Heart left ventricle (tissue), 16 donors: ENCODE measurements at regions not wholly inside any gene's neighbourhood (a gene's known extent, or its start where the extent isn't known, plus 50 kb on each side); places are given as distances from the start of the nearest gene placed in this dataset.

ENCODE experiments used
- ATAC-seq, 4 donors: fragments of 200-7000 bp; cut with Tn5 transposase; one replicate each; pipeline ENCODE4 v1.9.1; 2020 to 2022; ENCODE audit warnings: moderate library complexity in 4 of 4, mild to moderate bottlenecking in 3 of 4, moderate number of reproducible peaks in 1 of 4
- DNase-seq, 5 donors: peaks; one replicate each; pipeline ENCODE4 v3.0.0-alpha.2; 2020
- H3K27ac ChIP-seq, 12 donors: fragments of 200-600 bp; sonication (generic) in 4 of 12; one replicate each; pipeline versions ENCODE4 v1.5.0 to v1.8.0; 2016 to 2022; ENCODE audit warnings: mild to moderate bottlenecking in 2 of 12
- H3K27me3 ChIP-seq, 9 donors: fragments of 200-600 bp; sonication (generic) in 2 of 9; one replicate each; pipeline versions ENCODE4 v1.5.1 to v1.8.0; 2016 to 2022; ENCODE audit warnings: mild to moderate bottlenecking in 3 of 9
- H3K36me3 ChIP-seq, 9 donors: fragments of 200-600 bp; sonication (generic) in 2 of 9; one replicate each; pipeline versions ENCODE4 v1.5.0 to v1.8.0; 2018 to 2022; ENCODE audit warnings: mild to moderate bottlenecking in 2 of 9
- H3K4me1 ChIP-seq, 12 donors: fragments of 200-600 bp; sonication (generic) in 4 of 12; one replicate each; pipeline versions ENCODE4 v1.5.0 to v1.8.0; 2016 to 2022; ENCODE audit warnings: mild to moderate bottlenecking in 3 of 12
- H3K4me3 ChIP-seq, 12 donors: fragments of 200-600 bp; sonication (generic) in 4 of 12; one replicate each; pipeline versions ENCODE4 v1.5.0 to v1.8.0; 2017 to 2022; ENCODE audit warnings: mild to moderate bottlenecking in 9 of 12, moderate library complexity in 4 of 12
- H3K9me3 ChIP-seq, 12 donors: fragments of 200-600 bp; sonication (generic) in 4 of 12; one replicate each; pipeline versions ENCODE4 v1.5.0 to v1.8.0; 2016 to 2022; ENCODE audit warnings: mild to moderate bottlenecking in 1 of 12
- POLR2A ChIP-seq, 2 donors: fragments of 450-650 bp; IDR thresholded peaks; one replicate each; pipeline ENCODE4 v1.6.1; 2017; ENCODE audit warnings: antibody characterized with exemption in 2 of 2, mild to moderate bottlenecking in 2 of 2, moderate library complexity in 2 of 2
- WGBS, 4 donors: extraction: QIAGEN DNeasy Blood & Tissue Kit in 2 of 4; methylation state at CpG; one replicate each; pipeline versions ENCODE4 v1.1.5 to v1.1.7; 2013 to 2018; 5-methylcytosine and 5-hydroxymethylcytosine counted together
- intact Hi-C, 10 donors: fragments of 100-400 bp; cut with DNase I; formaldehyde crosslinking; loops; one replicate each; pipeline versions ENCODE4 v1.11.1 to v1.14.2; 2022
- TF ChIP-seq, protein P1 (sequence below), 12 donors: fragments of 200-600 bp; sonication (generic) in 4 of 12; IDR thresholded peaks; one replicate each; pipeline versions ENCODE4 v1.5.0 to v1.8.0; 2018 to 2022; ENCODE audit warnings: antibody characterized with exemption in 12 of 12, mild to moderate bottlenecking in 5 of 12
- donor health status: ischemic (EF 13 %, LVEDD 7.1; RV severe dilation, severe dysfunction).
- donor health status: healthy with polysubstance abuse.
- donor health status: DM: no; HTN: yes; CAD: no.
- donor health status: DM: no; HTN: no; CAD: no.
- donor health status: ischemic (EF 25% LVEDD 6.9; RV normal size, moderate dysfunction).
- donor health status: ischemic (EF 25% LVEDD 5.7; RV mildly dilated, moderate dysfunction).
- donor health status: healthy.
- donor health status: DM: yes; HTN: yes; CAD: no.
- donor health status: ischemic (EF 35%, LVEDD 5.7; RV mildly dilated, moderate dysfunction).
- donor health status: nonischemic (EF 11% LVEDD 7.7; RV severe dilation, severe dysfunction).
- donor health status: DM: yes; HTN: yes; CAD: no.
- donor health status: PGD.
- donor health status: ischemic (EF 29% LVEDD 5.4; RV normal size, mild dysfunction).
- donor health status: nonischemic (EF 23%, LVEDD 6.1; RV moderate dilation, normal function).

DNA sequence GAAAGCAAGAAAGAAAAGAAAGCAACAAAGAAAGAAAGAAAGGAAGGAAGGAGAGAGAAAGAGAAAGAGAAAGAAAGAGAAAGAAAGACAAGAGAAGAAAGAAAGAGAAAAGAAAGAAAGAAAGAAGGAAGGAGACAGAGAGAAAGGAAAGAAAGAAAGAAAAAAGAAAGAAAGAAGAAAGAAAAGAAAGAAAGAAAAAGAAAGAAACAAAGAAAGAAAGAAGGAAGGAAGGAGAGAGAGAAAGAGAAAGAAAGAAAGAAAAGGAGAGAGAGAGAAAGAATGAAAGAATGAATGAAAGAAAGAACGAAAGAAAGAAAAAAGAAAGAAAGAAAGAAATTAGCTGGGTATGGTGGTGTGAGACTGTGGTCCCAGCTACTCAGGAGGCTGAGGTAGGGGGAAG is 400.1 kb upstream of the MDGA2 start:
- WGBS, 4 donors = 72 to 82% (median 79%) methylated on average over 1 of the region's 1 CpG
- no peaks in the 10 kb centered on the region for H3K27me3 ChIP-seq
- H3K4me1 ChIP-seq = no peaks in the 10 kb centered on the region
- intact Hi-C loops = no loop called here
- ATAC-seq = no peak
- H3K4me3 ChIP-seq = no peak overlapping the region
- H3K27ac ChIP-seq = no peak overlapping the region
- TF ChIP-seq, protein P1, sequence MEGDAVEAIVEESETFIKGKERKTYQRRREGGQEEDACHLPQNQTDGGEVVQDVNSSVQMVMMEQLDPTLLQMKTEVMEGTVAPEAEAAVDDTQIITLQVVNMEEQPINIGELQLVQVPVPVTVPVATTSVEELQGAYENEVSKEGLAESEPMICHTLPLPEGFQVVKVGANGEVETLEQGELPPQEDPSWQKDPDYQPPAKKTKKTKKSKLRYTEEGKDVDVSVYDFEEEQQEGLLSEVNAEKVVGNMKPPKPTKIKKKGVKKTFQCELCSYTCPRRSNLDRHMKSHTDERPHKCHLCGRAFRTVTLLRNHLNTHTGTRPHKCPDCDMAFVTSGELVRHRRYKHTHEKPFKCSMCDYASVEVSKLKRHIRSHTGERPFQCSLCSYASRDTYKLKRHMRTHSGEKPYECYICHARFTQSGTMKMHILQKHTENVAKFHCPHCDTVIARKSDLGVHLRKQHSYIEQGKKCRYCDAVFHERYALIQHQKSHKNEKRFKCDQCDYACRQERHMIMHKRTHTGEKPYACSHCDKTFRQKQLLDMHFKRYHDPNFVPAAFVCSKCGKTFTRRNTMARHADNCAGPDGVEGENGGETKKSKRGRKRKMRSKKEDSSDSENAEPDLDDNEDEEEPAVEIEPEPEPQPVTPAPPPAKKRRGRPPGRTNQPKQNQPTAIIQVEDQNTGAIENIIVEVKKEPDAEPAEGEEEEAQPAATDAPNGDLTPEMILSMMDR (IDR thresholded peaks at IDR 0.05) = no peak
- TF ChIP-seq POLR2A (IDR thresholded peaks at IDR 0.05) = no peak
- H3K36me3 ChIP-seq = no peaks in the 10 kb centered on the region
- no peaks in the 10 kb centered on the region for H3K9me3 ChIP-seq
- DNase-seq = no peak

DNA sequence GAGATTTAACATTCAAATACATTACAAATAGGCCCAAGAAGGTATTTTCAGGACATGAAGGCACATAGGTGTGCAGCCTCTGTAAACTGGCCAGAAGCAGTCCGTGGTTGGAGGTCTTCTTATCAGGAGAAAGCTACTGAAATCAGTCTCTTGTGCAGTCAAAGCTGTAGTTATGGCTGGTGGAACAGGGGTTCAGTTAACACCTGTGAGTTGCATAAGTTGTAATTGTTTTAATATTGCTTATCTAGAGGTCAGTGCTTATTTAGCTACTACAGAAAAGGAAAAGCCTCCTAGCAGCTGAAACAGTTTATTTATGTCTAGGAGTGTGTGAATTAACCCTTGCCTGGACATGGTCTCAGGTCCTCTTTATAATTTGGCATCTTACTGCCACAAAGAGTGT is 377.6 kb upstream of the MDGA2 start:
- no peaks in the 10 kb centered on the region for H3K4me1 ChIP-seq
- ATAC-seq = no peak
- H3K27ac ChIP-seq = no peak overlapping the region
- H3K36me3 ChIP-seq = no peaks in the 10 kb centered on the region
- intact Hi-C loops = no loop called here
- H3K27me3 ChIP-seq = no peaks in the 10 kb centered on the region
- peaks cover 0 to 10% (median 0%) of the 10 kb centered on the region in 12 donors for H3K9me3 ChIP-seq
- TF ChIP-seq, protein P1 (IDR thresholded peaks at IDR 0.05) = no peak
- TF ChIP-seq POLR2A (IDR thresholded peaks at IDR 0.05) = no peak
- no peak for DNase-seq
- no peak overlapping the region for H3K4me3 ChIP-seq
- 4 to 8% (median 6%) methylated on average over 1 of the region's 1 CpG for WGBS, 4 donors

DNA sequence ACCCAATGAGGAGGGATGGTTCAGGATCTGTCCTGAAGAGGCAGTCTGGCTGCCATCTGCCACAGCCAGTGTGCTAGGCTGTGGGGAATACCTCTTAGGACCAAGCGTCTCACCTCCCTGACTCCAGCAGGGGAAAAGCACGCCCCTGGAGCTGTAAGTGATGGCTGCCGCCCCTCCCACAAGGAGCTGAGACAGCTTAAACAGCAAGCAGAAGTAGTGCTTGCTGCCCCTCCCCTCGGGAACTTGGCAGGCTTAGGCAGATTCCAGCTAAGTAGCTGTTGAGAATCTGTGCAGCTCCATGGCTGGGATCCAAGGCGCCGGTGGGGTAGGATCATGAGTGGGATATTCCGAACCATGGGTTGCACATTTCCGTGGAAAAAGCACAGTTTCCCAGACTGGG is 360.4 kb upstream of the MDGA2 start:
- Histone ChIP-seq H3K36me3 (no peaks in the 10 kb centered on the region), H3K4me1 (no peaks in the 10 kb centered on the region), H3K4me3 (no peak overlapping the region), H3K27me3 (no peaks in the 10 kb centered on the region), H3K9me3 (peaks cover 0 to 22% (median 4%) of the 10 kb centered on the region in 12 donors), H3K27ac (no peak overlapping the region)
- ATAC-seq (no peak), DNase-seq (no peak)
- TF ChIP-seq POLR2A (IDR thresholded peaks at IDR 0.05) = no peak
- TF ChIP-seq, protein P1 (IDR thresholded peaks at IDR 0.05) = no peak
- intact Hi-C loops = no loop called here
- WGBS, 4 donors = 45 to 80% (median 57%) methylated on average over 2 to 8 of the region's 8 CpGs

DNA sequence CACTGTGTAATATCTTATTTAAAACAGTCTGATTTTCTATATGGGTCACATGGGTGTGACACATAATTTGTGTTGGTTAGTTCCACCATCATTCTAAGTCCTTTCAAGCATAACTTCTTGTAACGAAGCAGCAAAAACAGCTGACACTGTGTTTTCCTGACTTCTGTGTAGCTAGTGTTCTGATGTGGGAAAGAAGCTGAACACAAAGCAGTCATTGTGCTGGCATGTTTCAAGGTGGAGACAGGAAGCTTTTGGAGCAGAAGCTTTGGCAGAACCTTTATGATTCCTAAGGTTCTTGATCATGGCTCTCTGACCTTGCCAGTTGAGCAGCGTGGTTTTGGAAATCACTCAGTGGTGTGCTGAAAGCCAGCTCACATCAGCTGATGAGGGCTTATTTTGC is 351.7 kb upstream of the MDGA2 start:
- Histone ChIP-seq H3K27ac (no peak overlapping the region), H3K4me3 (no peak overlapping the region), H3K36me3 (no peaks in the 10 kb centered on the region), H3K27me3 (no peaks in the 10 kb centered on the region), H3K4me1 (no peaks in the 10 kb centered on the region), H3K9me3 (peaks cover 0 to 9% (median 0%) of the 10 kb centered on the region in 12 donors)
- DNase-seq = no peak
- intact Hi-C loops = no loop called here
- TF ChIP-seq POLR2A (IDR thresholded peaks at IDR 0.05) = no peak
- TF ChIP-seq, protein P1 (IDR thresholded peaks at IDR 0.05) = no peak
- ATAC-seq = no peak
- WGBS, 4 donors = 58 to 75% (median 68%) methylated on average over 2 of the region's 2 CpGs
